ENCODE measurements at regions not wholly inside any gene's neighbourhood (a gene's known extent, or its start where the extent isn't known, plus 50 kb on each side); places are given as distances from the start of the nearest gene placed in this dataset.

- Histone ChIP-seq H3K23ac (ENCODE audit: insufficient read length) (no peak overlapping the region), H2BK15ac (ENCODE audit: low read length) (no peak overlapping the region), H3K27ac (ENCODE audit: low read depth, low read length) (no peak overlapping the region), H4K20me1 (replicated peaks in 1 of 2; ENCODE audit: control insufficient read depth in 1 of 2, insufficient read depth in 2 of 2, low read length in 2 of 2) (no peaks in the 10 kb centered on the region), H3K36me3 (ENCODE audit: control insufficient read depth in 2 of 4, insufficient read depth in 4 of 4, low read length in 3 of 4) (no peaks in the 10 kb centered on the region), H3K79me2 (ENCODE audit: control insufficient read depth in 1 of 2, insufficient read depth in 2 of 2, low read length in 2 of 2) (no peaks in the 10 kb centered on the region), H3K9ac (replicated peaks in 1 of 4; ENCODE audit: extremely low read depth in 1 of 4, low read depth in 3 of 4, low read length in 3 of 4) (no peak overlapping the region), H3K4me2 (ENCODE audit: insufficient read depth in 1 of 2, low read depth in 2 of 2, low read length in 2 of 2) (no peak overlapping the region; a peak in 1 of 4 replicates), H2BK120ac (replicated peaks; ENCODE audit: low read depth, low read length) (no peak overlapping the region), H3K4me1 (replicated peaks in 1 of 4; ENCODE audit: control insufficient read depth in 3 of 4, insufficient read depth in 4 of 4, low read length in 3 of 4) (peaks cover 2 to 6% (median 3%) of the 10 kb centered on the region in 4 experiments; a peak in 3 of 7 replicates), H3K18ac (ENCODE audit: extremely low read depth, low read length) (no peak overlapping the region), H3K79me1 (ENCODE audit: low read depth, low read length) (no peaks in the 10 kb centered on the region), H4K91ac (replicated peaks; ENCODE audit: insufficient read length, low read length) (no peak overlapping the region), H3K23me2 (ENCODE audit: low read depth, low read length) (no peaks in the 10 kb centered on the region), H4K5ac (ENCODE audit: insufficient read length, low read depth, low read length) (no peak overlapping the region), H2BK12ac (ENCODE audit: low read depth, low read length) (no peak overlapping the region), H3K27me3 (replicated peaks in 1 of 4; ENCODE audit: control insufficient read depth in 3 of 4, extremely low read depth in 1 of 4, insufficient read depth in 3 of 4, low read length in 3 of 4) (no peaks in the 10 kb centered on the region), H2AFZ (ENCODE audit: low read length) (no peak overlapping the region), H2BK5ac (ENCODE audit: low read depth, low read length) (no peak overlapping the region), H3K14ac (ENCODE audit: insufficient read length) (no peak overlapping the region), H3K4me3 (ENCODE audit: extremely low read depth in 1 of 4, insufficient read depth in 2 of 4, low read depth in 3 of 4, low read length in 4 of 4) (no peak overlapping the region), H3K4ac (replicated peaks; ENCODE audit: insufficient read length, low read depth, low read length) (no peak overlapping the region), H3K9me3 (ENCODE audit: insufficient read depth in 2 of 2, low read depth in 1 of 2, low read length in 1 of 2) (no peaks in the 10 kb centered on the region), H2AK5ac (ENCODE audit: low read depth, low read length) (no peak overlapping the region), H4K8ac (ENCODE audit: extremely low read depth, insufficient read depth, low read length) (no peak overlapping the region), H3K56ac (replicated peaks; ENCODE audit: insufficient read length, low read depth, low read length) (no peak overlapping the region), H2BK20ac (ENCODE audit: low read length) (no peak overlapping the region)
- WGBS, 2 experiments (ENCODE audit: extremely low coverage in 1 of 2, insufficient coverage in 1 of 2, insufficient read length in 1 of 2, insufficient replicate concordance in 2 of 2, low coverage in 1 of 2, low lambda C conversion rate in 2 of 2, missing lambda C conversion rate in 1 of 2) = 77% methylated on average over 4 of the region's 4 CpGs; no CpG with 5 or more reads in 1 of the 2 experiments
- DNase-seq (ENCODE audit: low read depth in 1 of 2, low spot score in 2 of 2) = no peak
- ChIA-PET POLR2A (ENCODE audit: partially characterized antibody) (interaction anchor here (0.9 kb wide), 1 partner anchor 127 kb away, joined by 4 read pairs; no protein-coding TSS in a partner anchor), CTCF (ENCODE audit: partially characterized antibody) (interaction anchor here (0.6 to 2.3 kb wide), 2 partner anchors 10 to 100 kb away, joined by 4 to 21 read pairs; no protein-coding TSS in a partner anchor)
- TF ChIP-seq SIN3A (conservative IDR thresholded peaks at IDR 0.05 in 1 of 2, IDR thresholded peaks at IDR 0.05 in 1 of 2; ENCODE audit: low read depth in 1 of 2, low read length in 2 of 2) (peak; percentile 97), MAX (IDR thresholded peaks at IDR 0.05) (0 out of 2 replicates have a peak, but pooled peaks have one; percentile 11), E2F6 (IDR thresholded peaks at IDR 0.05) (no peak), TEAD4 (IDR thresholded peaks at IDR 0.05; ENCODE audit: low read depth, low read length) (peak; percentile 90), SAP30 (IDR thresholded peaks at IDR 0.05; ENCODE audit: insufficient read depth, insufficient replicate concordance, low read length) (no peak)
- no peak for FAIRE-seq
These were observed 128.8 kb upstream of the FZD8 start for GRCh38 chr10:35770817-35771355.
